SK-N-SH (cell line): ENCODE measurements at regions not wholly inside any gene's neighbourhood (a gene's known extent, or its start where the extent isn't known, plus 50 kb on each side); places are given as distances from the start of the nearest gene placed in this dataset.

Experiments
- CTCF ChIA-PET: fragments of 300-600, 350-600 bp; formaldehyde crosslinking; extraction: SDS; loops from one replicate; lab custom pipeline; 2021; lab: Yijun Ruan, JAX
- POLR2A ChIA-PET: fragments of 350-600 bp; sonication (Branson Sonifier 250); formaldehyde crosslinking; extraction: SDS; loops from one replicate; lab custom pipeline; 2020; ENCODE audit warnings: antibody characterized with exemption, inconsistent platforms; lab: Yijun Ruan, JAX
- DNase-seq: peaks from one replicate; pipeline ENCODE4 v3.0.0; 2012
- H2AFZ ChIP-seq: fragments of 200-600 bp; sonication (generic); 2 replicates; pipeline ENCODE4 v1.8.1; 2016; ENCODE audit warnings: antibody characterized with exemption, mild to moderate bottlenecking, low read depth
- H3F3A ChIP-seq: fragments of 200-600 bp; sonication (generic); replicated peaks from 2 replicates; pipeline ENCODE3; 2016; ENCODE audit warnings: antibody characterized with exemption, mild to moderate bottlenecking; ENCODE audit not compliant: insufficient read depth
- H3K27ac ChIP-seq, 2 experiments: fragments of 200-500 bp in 1 of 2; fragments of 200-600 bp in 1 of 2; sonication (Bioruptor generic) in 1 of 2; sonication (generic), shearing (Covaris generic) in 1 of 2; 2 replicates each; pipeline versions ENCODE4 v1.5.1 to v1.6.1; 2014 to 2016; ENCODE audit warnings: low read depth in 2 of 2, inconsistent platforms in 1 of 2, low read length in 1 of 2, mild to moderate bottlenecking in 1 of 2, mixed read lengths in 1 of 2
- H3K27me3 ChIP-seq: fragments of 200-600 bp; sonication (generic), shearing (Covaris generic); 2 replicates; pipeline ENCODE4 v1.6.1; 2016; ENCODE audit warnings: mixed run types; ENCODE audit not compliant: insufficient read depth
- H3K36me3 ChIP-seq, 2 experiments: fragments of 200-500 bp in 1 of 2; fragments of 200-600 bp in 1 of 2; sonication (Bioruptor generic) in 1 of 2; sonication (generic) in 1 of 2; replicated peaks in 1 of 2; 2 replicates each; pipeline versions ENCODE3 to v1.5.1; 2014 to 2016; ENCODE audit warnings: low read length in 1 of 2, mild to moderate bottlenecking in 1 of 2; ENCODE audit not compliant: insufficient read depth in 2 of 2, control insufficient read depth in 1 of 2
- H3K4me1 ChIP-seq, 2 experiments: fragments of 200-500 bp in 1 of 2; fragments of 200-600 bp in 1 of 2; sonication (Bioruptor generic) in 1 of 2; sonication (generic), shearing (Covaris generic) in 1 of 2; 2 replicates each; pipeline versions ENCODE4 v1.5.1 to v1.6.1; 2014 to 2016; ENCODE audit warnings: low read depth in 1 of 2, low read length in 1 of 2, mixed run types in 1 of 2; ENCODE audit not compliant: insufficient read depth in 2 of 2, control insufficient read depth in 1 of 2
- H3K4me2 ChIP-seq: fragments of 200-600 bp; sonication (generic), shearing (Covaris generic); 2 replicates; pipeline ENCODE4 v1.6.1; 2017; ENCODE audit warnings: mixed run types
- H3K4me3 ChIP-seq, 2 experiments: fragments of 200-500 bp in 1 of 2; fragments of 200-600 bp in 1 of 2; sonication (Bioruptor generic) in 1 of 2; sonication (generic), shearing (Covaris generic) in 1 of 2; 2 replicates each; pipeline versions ENCODE4 v1.5.1 to v1.8.1; 2014 to 2016; ENCODE audit warnings: low read depth in 2 of 2, inconsistent platforms in 1 of 2, low read length in 1 of 2, mild to moderate bottlenecking in 1 of 2, mixed read lengths in 1 of 2, moderate library complexity in 1 of 2
- H3K79me2 ChIP-seq: fragments of 200-600 bp; sonication (generic); 2 replicates; pipeline ENCODE4 v1.8.1; 2017; ENCODE audit warnings: mild to moderate bottlenecking; ENCODE audit not compliant: insufficient read depth
- H3K9ac ChIP-seq: fragments of 200-600 bp; sonication (generic); 2 replicates; pipeline ENCODE4 v1.6.1; 2017; ENCODE audit warnings: mixed run types
- H3K9me2 ChIP-seq: fragments of 200-600 bp; sonication (generic); 2 replicates; pipeline ENCODE4 v1.6.1; 2017; ENCODE audit warnings: mixed run types
- H3K9me3 ChIP-seq: fragments of 200-600 bp; sonication (generic); 2 replicates; pipeline ENCODE4 v1.6.1; 2017; ENCODE audit warnings: mixed run types, mild to moderate bottlenecking, moderate library complexity
- H4K20me1 ChIP-seq: fragments of 200-600 bp; sonication (generic); 2 replicates; pipeline ENCODE4 v1.6.1; 2017; ENCODE audit warnings: mild to moderate bottlenecking, mixed run types; ENCODE audit not compliant: insufficient read depth
- CHD2 ChIP-seq: fragments of 150-350 bp; IDR thresholded peaks from 2 replicates; pipeline ENCODE4 v1.6.1; 2018; ENCODE audit warnings: low read length; ENCODE audit not compliant: partially characterized antibody
- ELF1 ChIP-seq: IDR thresholded peaks from 2 replicates; pipeline ENCODE4 v1.4.0; 2012
- EP300 ChIP-seq, 2 experiments: IDR thresholded peaks; 2 replicates each; pipeline versions ENCODE4 v1.4.0 to v1.6.1; 2012; ENCODE audit warnings: borderline replicate concordance in 1 of 2, low read depth in 1 of 2, low read length in 1 of 2
- EZH2phosphoT487 ChIP-seq: fragments of 200-600 bp; sonication (generic); IDR thresholded peaks from 2 replicates; pipeline ENCODE4 v1.6.1; 2017; ENCODE audit warnings: low read depth, mixed run types, mild to moderate bottlenecking, antibody characterized with exemption, moderate library complexity, borderline replicate concordance
- FOXM1 ChIP-seq: IDR thresholded peaks from 2 replicates; pipeline ENCODE4 v1.4.0; 2012; ENCODE audit warnings: low read depth, mild to moderate bottlenecking
- GATA2 ChIP-seq: sonication (generic); formaldehyde crosslinking; IDR thresholded peaks from 2 replicates; pipeline ENCODE4 v1.5.0; 2020; ENCODE audit warnings: mild to moderate bottlenecking, missing genetic modification reagents
- JUND ChIP-seq: IDR thresholded peaks from 2 replicates; pipeline ENCODE4 v1.4.0; 2012
- NFIC ChIP-seq: IDR thresholded peaks from 2 replicates; pipeline ENCODE4 v1.4.0; 2012; ENCODE audit warnings: borderline replicate concordance
- PBX3 ChIP-seq: IDR thresholded peaks from 2 replicates; pipeline ENCODE4; 2012
- RAD21 ChIP-seq: IDR thresholded peaks from 2 replicates; pipeline ENCODE4 v1.6.1; 2012; ENCODE audit warnings: mild to moderate bottlenecking, low read length
- RCOR1 ChIP-seq: fragments of 150-350 bp; IDR thresholded peaks from 2 replicates; pipeline ENCODE4 v1.6.1; 2017; ENCODE audit warnings: antibody characterized with exemption, low read length
- SIN3A ChIP-seq: IDR thresholded peaks from 2 replicates; pipeline ENCODE4 v1.6.1; 2012; ENCODE audit warnings: low read depth, mild to moderate bottlenecking, low read length, moderate library complexity, borderline replicate concordance
- TCF12 ChIP-seq: IDR thresholded peaks from 2 replicates; pipeline ENCODE4 v1.4.0; 2012
- USF2 ChIP-seq: fragments of 150-350 bp; IDR thresholded peaks from 2 replicates; pipeline ENCODE4 v1.6.1; 2017; ENCODE audit warnings: antibody characterized with exemption, low read length, low read depth, borderline replicate concordance
- YY1 ChIP-seq: IDR thresholded peaks from 2 replicates; pipeline ENCODE4 v1.4.0; 2012; ENCODE audit warnings: low read depth, mild to moderate bottlenecking
- WGBS: methylation state at CpG from one replicate; pipeline ENCODE4 v1.1.6; 2017; ENCODE audit warnings: low lambda C conversion rate; 5-methylcytosine and 5-hydroxymethylcytosine counted together
- TF ChIP-seq, protein P1 (sequence below): IDR thresholded peaks from 2 replicates; pipeline ENCODE4 v1.6.1; 2012; ENCODE audit warnings: mild to moderate bottlenecking, low read depth, low read length, moderate library complexity

- Histone ChIP-seq H3K27ac (no peak overlapping the region), H3K79me2 (no peaks in the 10 kb centered on the region), H3F3A (no peaks in the 10 kb centered on the region), H4K20me1 (no peaks in the 10 kb centered on the region), H3K9me2 (no peaks in the 10 kb centered on the region), H2AFZ (no peak overlapping the region), H3K9ac (no peak overlapping the region), H3K9me3 (no peaks in the 10 kb centered on the region), H3K36me3 (no peaks in the 10 kb centered on the region), H3K4me2 (no peak overlapping the region), H3K4me3 (no peak overlapping the region), H3K4me1 (no peaks in the 10 kb centered on the region; a peak in 1 of 4 replicates), H3K27me3 (no peaks in the 10 kb centered on the region)
- no peak for TF ChIP-seq RCOR1
- no peak for TF ChIP-seq JUND
- TF ChIP-seq EP300 (IDR thresholded peaks at IDR 0.05; ENCODE audit: borderline replicate concordance in 1 of 2, low read depth in 1 of 2, low read length in 1 of 2): no peak
- no peak for TF ChIP-seq USF2
- TF ChIP-seq PBX3: no peak
- TF ChIP-seq ELF1: no peak
- no peak for TF ChIP-seq GATA2 (CRISPR knock-in tag)
- TF ChIP-seq, protein P1, sequence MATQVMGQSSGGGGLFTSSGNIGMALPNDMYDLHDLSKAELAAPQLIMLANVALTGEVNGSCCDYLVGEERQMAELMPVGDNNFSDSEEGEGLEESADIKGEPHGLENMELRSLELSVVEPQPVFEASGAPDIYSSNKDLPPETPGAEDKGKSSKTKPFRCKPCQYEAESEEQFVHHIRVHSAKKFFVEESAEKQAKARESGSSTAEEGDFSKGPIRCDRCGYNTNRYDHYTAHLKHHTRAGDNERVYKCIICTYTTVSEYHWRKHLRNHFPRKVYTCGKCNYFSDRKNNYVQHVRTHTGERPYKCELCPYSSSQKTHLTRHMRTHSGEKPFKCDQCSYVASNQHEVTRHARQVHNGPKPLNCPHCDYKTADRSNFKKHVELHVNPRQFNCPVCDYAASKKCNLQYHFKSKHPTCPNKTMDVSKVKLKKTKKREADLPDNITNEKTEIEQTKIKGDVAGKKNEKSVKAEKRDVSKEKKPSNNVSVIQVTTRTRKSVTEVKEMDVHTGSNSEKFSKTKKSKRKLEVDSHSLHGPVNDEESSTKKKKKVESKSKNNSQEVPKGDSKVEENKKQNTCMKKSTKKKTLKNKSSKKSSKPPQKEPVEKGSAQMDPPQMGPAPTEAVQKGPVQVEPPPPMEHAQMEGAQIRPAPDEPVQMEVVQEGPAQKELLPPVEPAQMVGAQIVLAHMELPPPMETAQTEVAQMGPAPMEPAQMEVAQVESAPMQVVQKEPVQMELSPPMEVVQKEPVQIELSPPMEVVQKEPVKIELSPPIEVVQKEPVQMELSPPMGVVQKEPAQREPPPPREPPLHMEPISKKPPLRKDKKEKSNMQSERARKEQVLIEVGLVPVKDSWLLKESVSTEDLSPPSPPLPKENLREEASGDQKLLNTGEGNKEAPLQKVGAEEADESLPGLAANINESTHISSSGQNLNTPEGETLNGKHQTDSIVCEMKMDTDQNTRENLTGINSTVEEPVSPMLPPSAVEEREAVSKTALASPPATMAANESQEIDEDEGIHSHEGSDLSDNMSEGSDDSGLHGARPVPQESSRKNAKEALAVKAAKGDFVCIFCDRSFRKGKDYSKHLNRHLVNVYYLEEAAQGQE: no peak
- TF ChIP-seq NFIC: no peak
- TF ChIP-seq EZH2phosphoT487: no peak
- no peak for TF ChIP-seq FOXM1
- TF ChIP-seq CHD2: no peak
- TF ChIP-seq TCF12: no peak
- no peak for TF ChIP-seq YY1
- no peak for TF ChIP-seq SIN3A
- no peak for TF ChIP-seq RAD21
- WGBS: 9% methylated on average over 3 of the region's 3 CpGs
- CTCF ChIA-PET: no interaction called here
- POLR2A ChIA-PET: no interaction called here
- DNase-seq: no peak
Measured at GRCh38 chr4:165631912-165632311, 241.1 kb upstream of the TLL1 start.
